Mammary epithelial cell (primary cell): ENCODE measurements at regions not wholly inside any gene's neighbourhood (a gene's known extent, or its start where the extent isn't known, plus 50 kb on each side); places are given as distances from the start of the nearest gene placed in this dataset.

Experiments used
- CTCF ChIP-seq, 2 donors: IDR thresholded peaks in 1 of 2; conservative IDR thresholded peaks in 1 of 2; 2 replicates each; pipeline ENCODE4 v1.5.1; 2011 to 2012; ENCODE audit warnings: inconsistent platforms in 2 of 2, low read length in 2 of 2, mild to moderate bottlenecking in 2 of 2, control low read depth in 1 of 2, low read depth in 1 of 2; ENCODE audit not compliant: insufficient read depth in 1 of 2; ENCODE audit errors: extremely low read depth in 1 of 2
- EZH2 ChIP-seq: IDR thresholded peaks from 2 replicates; pipeline ENCODE4 v1.6.1; 2012; ENCODE audit warnings: low read length, inconsistent platforms, borderline replicate concordance

- TF ChIP-seq CTCF (conservative IDR thresholded peaks at IDR 0.05 in 1 of 2, IDR thresholded peaks at IDR 0.05 in 1 of 2; ENCODE audit: extremely low read depth in 1 of 2, insufficient read depth in 1 of 2, low read depth in 1 of 2, low read length in 2 of 2): no peak
- no peak for TF ChIP-seq EZH2
Observed at GRCh38 chr9:113668061-113668460, 204.5 kb downstream of the RGS3 start.
